GM08714 (cell line): ENCODE measurements at regions not wholly inside any gene's neighbourhood (a gene's known extent, or its start where the extent isn't known, plus 50 kb on each side); places are given as distances from the start of the nearest gene placed in this dataset.

Experiments
- H3K4me3 ChIP-seq: fragments of 200-500 bp; sonication (Bioruptor generic); 2 replicates; pipeline ENCODE4 v1.5.1; 2014; ENCODE audit warnings: mild to moderate bottlenecking, low read length, inconsistent platforms
- ZNF274 ChIP-seq: IDR thresholded peaks from 2 replicates; pipeline ENCODE4 v1.6.1; 2012; ENCODE audit warnings: mild to moderate bottlenecking, low read depth, low read length

- TF ChIP-seq ZNF274 = no peak
- H3K4me3 ChIP-seq = no peak overlapping the region
Observed at GRCh38 chr4:188903986-188904385, 764.7 kb downstream of the TRIML1 start.

GRCh38 chr4:188904617-188905016, 765.4 kb downstream of the TRIML1 start:
- H3K4me3 ChIP-seq = no peak overlapping the region
- no peak for TF ChIP-seq ZNF274

GRCh38 chr4:188905248-188905647, 766.0 kb downstream of the TRIML1 start:
- H3K4me3 ChIP-seq = no peak overlapping the region
- no peak for TF ChIP-seq ZNF274

GRCh38 chr4:188911199-188911598, 772.0 kb downstream of the TRIML1 start:
- TF ChIP-seq ZNF274 = no peak
- H3K4me3 ChIP-seq = no peak overlapping the region

- no peak for TF ChIP-seq ZNF274
- H3K4me3 ChIP-seq = no peak overlapping the region
Observed at GRCh38 chr4:188911707-188912106, 772.5 kb downstream of the TRIML1 start.

GRCh38 chr4:188915175-188915574, 775.9 kb downstream of the TRIML1 start:
- no peak for TF ChIP-seq ZNF274

GRCh38 chr4:188918787-188919186, 779.5 kb downstream of the TRIML1 start:
- TF ChIP-seq ZNF274 = no peak
- H3K4me3 ChIP-seq = no peak overlapping the region

More at GRCh38 chr4:188915175-188915574, 775.9 kb downstream of the TRIML1 start:
- no peak overlapping the region for H3K4me3 ChIP-seq

- TF ChIP-seq ZNF274 = no peak
- H3K4me3 ChIP-seq = no peak overlapping the region
Observed at GRCh38 chr4:188930822-188931221, 791.6 kb downstream of the TRIML1 start.

- no peak for TF ChIP-seq ZNF274
Observed at GRCh38 chr4:188934320-188934962, 795.2 kb downstream of the TRIML1 start.

GRCh38 chr4:188941524-188942119, 802.4 kb downstream of the TRIML1 start:
- no peak overlapping the region for H3K4me3 ChIP-seq
- no peak for TF ChIP-seq ZNF274

More at GRCh38 chr4:188934320-188934962, 795.2 kb downstream of the TRIML1 start:
- no peak overlapping the region for H3K4me3 ChIP-seq

GRCh38 chr4:188942606-188943005, 803.4 kb downstream of the TRIML1 start:
- no peak for TF ChIP-seq ZNF274
- no peak overlapping the region for H3K4me3 ChIP-seq

- no peak for TF ChIP-seq ZNF274
- no peak overlapping the region for H3K4me3 ChIP-seq
Observed at GRCh38 chr4:188949596-188949995, 810.4 kb downstream of the TRIML1 start.

- no peak for TF ChIP-seq ZNF274
- no peak overlapping the region for H3K4me3 ChIP-seq
Observed at GRCh38 chr4:188955066-188955465, 815.8 kb downstream of the TRIML1 start.

GRCh38 chr4:188956566-188956965, 817.3 kb downstream of the TRIML1 start:
- TF ChIP-seq ZNF274 = no peak
- no peak overlapping the region for H3K4me3 ChIP-seq

GRCh38 chr4:188958346-188958745, 819.1 kb downstream of the TRIML1 start:
- H3K4me3 ChIP-seq = no peak overlapping the region
- TF ChIP-seq ZNF274 = no peak

- H3K4me3 ChIP-seq = no peak overlapping the region
- no peak for TF ChIP-seq ZNF274
Observed at GRCh38 chr4:188959424-188959823, 820.2 kb downstream of the TRIML1 start.
